ENCODE measurements at regions not wholly inside any gene's neighbourhood (a gene's known extent, or its start where the extent isn't known, plus 50 kb on each side); places are given as distances from the start of the nearest gene placed in this dataset.

DNA sequence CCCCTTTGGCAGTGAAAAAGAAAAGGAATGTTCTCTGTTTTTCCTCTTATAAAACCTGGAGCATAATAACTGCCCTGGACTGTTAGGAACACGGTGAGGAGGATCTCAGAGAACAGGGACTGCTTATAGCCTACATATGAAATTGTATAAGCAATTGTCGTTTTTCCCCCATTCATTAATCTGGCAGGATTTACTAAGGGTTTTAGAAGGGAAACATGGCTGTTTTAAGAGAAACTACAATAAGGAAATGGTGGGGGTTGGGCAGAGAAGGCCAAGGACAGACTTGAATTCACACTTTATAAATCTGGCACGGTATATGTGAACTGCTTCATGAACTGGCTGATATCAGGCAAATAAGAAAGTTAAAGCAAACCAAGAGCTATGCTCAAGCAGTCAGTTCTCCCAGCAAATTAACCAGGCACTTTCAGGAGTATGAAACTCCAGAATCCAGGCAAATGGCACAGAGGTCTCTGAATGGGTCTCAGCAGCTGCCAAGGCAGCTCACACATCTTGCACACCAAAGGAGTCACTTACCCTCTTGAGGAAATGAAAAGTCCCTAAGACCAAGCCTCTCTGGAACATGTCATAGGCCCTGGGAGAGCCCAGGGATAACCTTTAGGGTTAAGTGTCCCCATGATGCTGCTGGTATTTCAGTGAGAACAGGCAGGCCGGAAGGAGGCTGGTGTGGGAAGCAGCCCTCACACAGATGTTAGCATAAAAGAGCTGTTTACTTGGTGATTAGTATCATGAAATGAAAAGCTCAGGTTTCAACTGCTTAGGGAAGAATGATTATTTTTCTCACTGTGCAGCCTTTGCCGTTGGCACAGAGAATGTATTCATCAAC is 260.5 kb upstream of the MARCKS start:
- DNase-seq = no peak

DNA sequence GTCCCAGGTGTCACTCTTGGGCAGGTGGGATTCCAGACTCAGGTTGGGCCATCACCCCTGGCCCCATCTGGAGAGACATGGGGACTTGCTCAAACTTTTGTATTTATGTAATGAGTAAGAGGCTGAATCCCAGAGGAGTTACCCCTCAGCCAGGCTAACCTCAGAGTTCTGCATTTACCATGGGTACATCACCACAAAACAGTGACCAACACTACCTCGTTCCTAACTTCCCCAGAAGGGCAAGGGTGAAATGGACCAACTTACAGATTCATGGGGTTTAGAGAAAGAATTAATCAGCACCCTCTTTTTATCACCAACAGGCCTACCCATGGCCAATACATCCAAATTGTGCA is 259.9 kb upstream of the MARCKS start:
- DNase-seq = no peak

DNA sequence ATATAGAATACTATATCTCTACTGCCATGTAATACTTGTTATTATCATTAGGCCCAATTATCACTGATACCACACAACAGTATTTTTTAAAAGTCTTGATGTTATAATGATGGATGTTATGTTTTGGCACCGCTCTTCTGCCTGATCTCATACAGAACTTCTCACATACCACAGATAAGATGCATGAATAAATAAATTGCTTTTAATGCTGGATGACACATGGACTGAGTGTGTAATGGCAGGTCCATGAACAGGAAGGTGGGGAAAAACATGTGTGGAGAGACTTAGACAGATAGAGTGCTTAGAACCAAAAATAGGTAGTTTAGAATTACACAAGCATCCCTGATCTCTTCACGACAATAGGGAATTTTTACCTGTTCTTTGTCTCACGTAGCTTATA is 258.4 kb upstream of the MARCKS start:
- no peak for DNase-seq

DNA sequence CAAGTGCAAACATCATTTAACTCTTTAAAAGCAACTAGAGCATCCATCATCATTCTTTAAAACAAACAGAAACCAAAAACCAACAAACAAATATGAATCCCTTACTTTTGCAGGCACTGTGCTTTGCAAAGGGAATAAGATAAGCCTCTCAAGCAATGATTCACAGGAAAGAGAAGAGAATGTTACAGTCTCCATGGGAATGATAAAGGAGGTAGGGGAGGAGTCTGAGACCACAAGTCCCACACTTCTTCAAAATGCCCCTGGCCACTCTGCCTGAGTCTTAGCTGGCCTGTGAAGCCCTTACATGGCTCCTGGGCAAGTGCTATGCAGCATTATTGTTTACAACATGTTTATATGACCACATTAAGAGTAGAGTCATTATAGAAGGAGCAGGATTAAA is 257.7 kb upstream of the MARCKS start:
- no peak for DNase-seq

DNA sequence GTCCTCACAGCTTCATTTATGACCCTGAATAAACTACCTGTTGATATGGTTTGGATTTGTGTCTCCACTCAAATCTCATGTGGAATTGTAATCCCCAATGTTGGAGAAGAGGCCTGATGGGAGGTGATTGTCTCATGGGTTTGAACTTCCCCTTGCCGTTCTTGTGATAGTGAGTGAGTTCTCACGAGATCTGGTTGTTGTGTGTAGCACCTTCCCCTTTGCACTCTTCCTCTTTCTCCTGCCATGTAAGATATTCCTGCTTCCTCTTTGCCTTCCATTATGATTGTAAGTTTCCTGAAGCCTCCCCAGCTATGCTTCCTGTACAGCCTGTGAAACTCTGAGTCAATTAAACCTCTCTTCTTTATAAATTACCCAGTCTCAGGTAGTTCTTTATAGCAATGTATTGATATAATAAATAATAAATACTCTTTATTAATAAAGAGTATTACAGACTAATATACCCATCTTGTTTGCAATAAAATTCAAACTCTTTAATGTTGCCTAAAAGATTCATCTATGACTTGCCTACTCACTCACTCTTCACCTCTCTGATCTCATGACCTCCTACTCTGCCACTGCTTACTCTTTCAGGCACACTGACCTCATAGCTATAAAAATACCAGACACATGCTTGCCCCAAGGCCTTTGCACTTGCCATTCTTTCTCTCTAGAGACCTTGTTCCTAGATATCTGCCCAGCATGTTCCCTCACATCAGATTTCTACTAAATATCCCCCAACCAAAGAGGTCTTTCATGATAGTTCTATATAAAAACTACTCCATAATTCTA is 256.4 kb upstream of the MARCKS start:
- no peak for DNase-seq

DNA sequence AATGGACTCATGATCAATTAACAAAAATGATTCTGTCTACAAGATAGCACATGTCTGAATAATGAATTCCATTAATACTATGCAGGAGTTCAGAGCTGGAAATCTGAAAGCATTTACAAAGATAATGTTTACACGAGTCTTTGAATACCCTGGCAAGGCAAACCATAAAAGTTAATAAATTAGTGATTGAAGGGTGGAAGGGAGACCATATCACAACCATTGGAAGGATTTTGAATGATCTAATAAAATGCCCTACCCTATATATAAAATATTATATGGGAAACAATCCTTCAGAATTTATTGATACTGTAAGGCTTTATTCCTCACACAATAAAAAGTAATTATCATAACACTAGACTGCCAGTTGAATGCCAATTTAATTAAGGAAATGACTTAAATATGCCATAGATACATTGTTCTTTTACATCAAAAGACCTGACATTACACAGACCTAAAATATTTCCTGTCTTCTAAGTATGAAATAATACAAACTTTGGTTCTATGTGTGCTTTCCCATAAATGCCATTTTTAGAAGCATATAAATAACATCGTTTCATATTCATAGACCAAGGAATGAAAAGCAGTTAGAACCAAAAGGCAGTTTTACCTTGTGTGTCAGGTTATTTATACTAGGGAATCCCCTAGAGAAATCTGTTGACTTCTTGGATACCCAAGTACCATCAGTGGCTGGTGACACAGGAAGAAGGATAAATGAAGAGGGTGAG is 249.2 kb upstream of the MARCKS start:
- DNase-seq = no peak

DNA sequence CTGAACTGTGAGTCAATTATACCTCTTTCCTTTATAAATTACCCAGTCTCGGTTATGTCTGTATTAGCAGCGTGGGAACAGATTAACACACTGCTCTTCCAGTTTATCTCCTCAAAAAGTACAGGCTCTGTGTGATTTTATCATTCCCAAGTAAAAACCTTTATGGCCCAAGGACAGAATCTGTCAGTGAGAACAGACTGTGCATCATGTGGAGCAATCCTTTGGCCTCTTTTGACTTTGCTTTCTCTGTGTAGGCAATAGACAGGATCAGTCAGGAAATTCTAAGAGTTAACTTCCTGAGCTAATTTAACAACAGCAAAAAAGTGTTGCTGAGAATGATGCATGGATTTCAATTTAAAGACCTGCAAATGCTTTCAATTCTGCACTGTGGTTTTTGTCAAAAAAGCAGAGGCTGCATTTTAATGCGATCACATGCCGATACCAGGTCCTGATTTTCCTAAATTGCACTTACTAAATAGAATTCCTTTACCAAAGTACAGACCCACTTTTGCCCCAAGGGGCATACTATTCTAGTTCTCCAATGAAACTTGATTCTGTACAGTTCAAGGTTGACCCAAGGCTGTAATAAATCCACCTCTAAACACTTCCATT is 246.7 kb upstream of the MARCKS start:
- no peak for DNase-seq

DNA sequence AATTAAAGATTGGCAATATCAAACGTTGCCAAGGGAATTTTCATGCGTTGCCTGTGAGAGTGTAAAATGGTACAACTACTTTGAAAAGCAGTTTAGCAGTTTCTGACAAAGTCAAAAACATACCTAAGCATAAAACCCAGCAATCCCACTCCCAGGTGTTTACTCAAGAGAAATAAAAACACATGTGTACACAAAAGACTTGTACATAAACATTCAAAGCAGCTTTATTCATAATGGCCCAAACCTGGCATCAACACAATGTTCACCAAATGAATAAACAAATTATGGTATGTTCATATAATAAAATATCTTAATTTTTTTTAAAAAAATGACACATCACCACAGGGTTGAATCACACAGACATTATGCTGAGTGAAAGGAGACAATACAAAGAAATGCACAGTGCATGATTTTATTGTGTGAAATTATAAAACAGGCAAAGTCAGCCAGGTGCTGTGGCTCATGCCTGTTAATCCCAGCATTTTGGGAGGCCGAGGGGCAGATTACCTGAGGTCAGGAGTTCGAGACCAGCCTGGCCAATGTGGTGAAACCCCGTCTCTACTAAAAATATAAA is 240.4 kb upstream of the MARCKS start:
- no peak for DNase-seq

DNA sequence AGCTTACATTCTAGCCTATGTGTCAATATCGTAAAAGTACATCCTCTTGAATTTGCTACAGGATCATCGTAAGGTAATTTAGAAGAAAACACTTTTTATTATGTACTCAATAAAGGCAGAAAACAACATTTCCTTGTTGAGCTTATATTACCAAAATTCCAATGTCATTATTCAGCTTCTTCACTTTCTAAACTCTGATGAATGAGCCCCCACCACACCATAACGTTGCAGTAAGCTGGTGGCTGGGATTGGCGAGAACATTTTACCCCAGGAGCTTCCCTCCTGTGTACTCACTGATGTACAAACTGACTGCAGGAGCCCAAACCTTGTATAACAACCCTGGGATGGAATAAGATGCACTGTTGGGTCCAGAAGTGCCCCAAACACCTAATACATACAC is 238.1 kb upstream of the MARCKS start:
- no peak for DNase-seq

DNA sequence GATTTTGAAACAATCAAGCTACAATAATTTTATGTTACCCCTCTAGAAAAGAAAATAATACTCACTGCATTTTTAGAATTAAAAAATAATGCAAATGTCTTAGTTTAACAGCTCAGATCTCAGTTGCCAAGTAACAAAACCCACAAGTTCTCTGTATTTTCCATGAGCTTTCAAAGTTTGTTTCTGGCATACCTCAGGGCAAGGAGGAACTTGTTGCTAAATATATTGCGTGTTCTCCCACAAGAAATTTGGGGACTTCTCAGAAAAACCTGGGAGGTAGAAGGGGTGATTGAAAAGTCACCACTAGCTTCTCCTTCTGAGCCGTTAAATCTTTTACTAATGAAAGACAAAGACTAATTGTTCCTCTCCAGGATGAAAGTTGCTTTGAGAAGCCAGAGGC is 236.8 kb upstream of the MARCKS start:
- no peak for DNase-seq

DNA sequence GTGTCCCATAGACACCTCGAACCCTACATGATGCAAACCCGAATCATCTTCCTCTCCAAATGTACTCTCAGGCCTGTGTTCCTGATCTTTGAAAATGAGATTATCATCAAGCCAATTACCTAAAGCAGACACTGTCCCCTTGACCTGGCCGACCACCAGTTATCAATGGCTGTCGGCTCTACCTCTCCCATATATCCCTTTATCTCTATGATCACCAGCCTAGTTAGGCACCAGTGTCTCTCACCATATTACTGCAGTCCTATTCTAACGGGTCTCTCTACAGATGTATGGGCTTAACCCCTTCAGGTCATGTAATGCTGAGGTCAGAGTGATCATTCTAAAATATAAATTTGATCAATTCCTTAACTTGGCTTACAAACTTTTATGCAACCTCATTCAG is 234.9 kb upstream of the MARCKS start:
- DNase-seq = no peak

DNA sequence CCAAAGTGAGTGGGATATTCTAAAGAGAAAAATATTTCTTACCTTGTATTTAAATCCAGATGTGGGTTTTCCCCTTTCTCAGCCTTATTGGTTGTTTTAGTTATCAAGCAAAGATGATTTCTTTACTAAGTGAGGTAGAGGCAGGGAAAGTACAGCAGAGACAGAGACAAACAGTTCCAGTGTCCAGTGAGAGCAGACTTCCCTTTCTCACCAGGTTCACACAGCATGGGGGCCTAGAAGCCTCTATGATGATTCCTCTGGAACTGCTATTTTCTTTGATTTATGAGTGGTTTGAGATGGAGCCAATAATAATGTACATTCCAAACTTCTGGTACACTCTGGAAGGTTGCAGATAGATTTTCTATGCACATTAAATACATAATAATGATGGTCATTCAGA is 234.0 kb upstream of the MARCKS start:
- no peak for DNase-seq

DNA sequence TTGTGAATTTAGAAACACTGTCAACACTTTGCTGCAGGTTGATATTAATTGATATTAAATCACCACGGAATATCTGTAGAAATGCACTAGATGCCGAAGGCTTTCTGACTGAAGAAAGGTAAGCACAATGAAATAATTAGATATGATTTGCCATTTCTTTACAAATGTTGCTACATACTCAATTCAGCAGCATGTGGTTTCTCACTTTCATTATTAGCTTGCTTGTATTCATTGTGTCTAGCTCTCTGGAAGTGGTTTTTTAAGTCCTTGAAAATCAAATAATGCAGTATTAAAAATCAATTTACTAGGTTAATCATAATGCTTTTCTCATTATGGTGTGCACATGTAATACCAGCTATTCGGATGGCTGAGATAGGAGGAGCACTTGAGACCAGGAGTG is 231.3 kb upstream of the MARCKS start:
- DNase-seq = no peak

DNA sequence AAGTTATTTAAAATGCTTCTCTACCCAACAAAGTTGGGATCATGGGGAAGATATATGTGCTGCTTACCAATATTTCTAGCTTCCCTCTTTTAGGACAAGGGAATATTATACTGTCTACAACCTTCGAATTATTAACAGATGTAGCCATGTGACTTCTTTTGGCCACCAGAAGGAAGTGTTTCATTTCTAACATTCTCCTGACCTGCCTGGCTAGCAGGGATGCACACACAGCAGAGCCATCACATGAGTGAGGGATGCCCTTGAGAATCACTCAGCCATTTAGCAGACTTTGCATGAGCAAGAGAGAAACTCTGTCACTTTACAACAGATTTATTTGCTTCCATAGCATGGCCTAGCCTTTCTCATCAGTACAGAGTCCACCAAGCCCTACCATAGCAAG is 230.7 kb upstream of the MARCKS start:
- no peak for DNase-seq

DNA sequence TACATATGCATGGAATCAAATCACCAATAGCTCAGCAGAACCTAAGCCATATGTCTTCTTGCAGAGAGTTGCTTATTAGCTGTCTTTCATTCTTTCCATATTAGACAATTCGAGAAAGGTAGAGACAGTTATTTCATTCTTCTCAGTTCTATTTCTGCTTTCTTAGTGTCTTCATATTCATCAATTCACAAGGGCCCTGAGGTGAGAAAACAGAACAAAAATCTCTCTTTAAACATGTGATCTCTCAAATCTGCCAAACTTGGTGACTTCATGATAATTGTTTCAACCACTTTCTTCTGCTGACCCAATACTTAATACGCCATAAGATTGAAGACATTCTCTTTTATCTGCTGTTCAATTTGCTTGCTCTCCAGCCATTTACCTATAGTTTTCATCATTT is 229.7 kb upstream of the MARCKS start:
- no peak for DNase-seq

DNA sequence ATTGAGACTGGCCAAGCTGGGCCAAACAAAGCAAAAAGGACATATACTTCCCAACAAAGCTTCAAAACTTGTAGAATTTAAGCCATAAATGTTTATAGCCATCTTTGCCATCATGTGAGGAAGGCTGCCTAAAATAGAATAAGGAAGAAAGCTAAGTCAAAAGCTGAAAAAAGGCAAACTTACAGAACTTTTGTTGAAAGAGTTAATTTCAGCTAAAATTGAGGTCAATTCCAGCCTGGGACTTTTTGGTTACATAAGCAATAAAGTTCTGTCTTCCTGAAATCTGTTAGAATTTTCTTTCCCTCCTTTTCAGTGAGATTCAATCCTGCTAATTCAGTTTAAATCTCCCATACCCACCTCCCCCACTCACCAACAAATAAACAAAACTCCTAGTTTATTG is 227.9 kb upstream of the MARCKS start:
- no peak for DNase-seq

DNA sequence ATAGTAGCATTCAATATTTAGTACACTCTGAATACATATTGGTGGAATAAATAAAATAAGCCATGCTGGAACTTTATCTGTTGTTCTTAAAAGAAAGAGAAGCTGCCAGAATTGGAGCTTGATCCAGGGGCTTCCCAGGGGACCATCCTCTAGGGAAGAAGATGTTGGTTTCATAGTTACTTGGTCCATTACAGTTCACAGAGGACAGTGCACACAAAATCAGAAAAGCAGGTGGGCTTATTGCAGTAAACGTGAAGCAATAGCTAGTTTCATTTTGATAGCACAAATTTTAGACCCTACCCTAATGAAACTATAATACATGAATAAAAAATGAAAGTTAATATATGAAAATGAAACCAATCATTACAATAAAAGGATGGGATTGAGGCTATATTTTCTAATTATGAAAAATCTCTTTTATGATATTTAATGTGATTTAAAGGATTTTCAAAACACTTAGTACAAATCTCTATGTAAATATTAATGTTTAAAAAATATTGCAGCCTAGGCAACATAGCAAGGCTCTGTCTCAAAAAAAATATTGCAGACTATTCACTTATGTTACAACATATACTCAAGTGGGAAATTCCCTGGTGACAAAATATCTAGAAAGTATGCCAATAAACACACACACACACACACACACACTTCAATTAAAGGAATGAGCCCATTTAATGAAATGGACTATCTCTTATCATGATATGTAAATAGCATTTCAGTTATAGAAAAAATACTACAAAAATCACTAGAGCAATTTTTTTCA is 227.0 kb upstream of the MARCKS start:
- no peak for DNase-seq

DNA sequence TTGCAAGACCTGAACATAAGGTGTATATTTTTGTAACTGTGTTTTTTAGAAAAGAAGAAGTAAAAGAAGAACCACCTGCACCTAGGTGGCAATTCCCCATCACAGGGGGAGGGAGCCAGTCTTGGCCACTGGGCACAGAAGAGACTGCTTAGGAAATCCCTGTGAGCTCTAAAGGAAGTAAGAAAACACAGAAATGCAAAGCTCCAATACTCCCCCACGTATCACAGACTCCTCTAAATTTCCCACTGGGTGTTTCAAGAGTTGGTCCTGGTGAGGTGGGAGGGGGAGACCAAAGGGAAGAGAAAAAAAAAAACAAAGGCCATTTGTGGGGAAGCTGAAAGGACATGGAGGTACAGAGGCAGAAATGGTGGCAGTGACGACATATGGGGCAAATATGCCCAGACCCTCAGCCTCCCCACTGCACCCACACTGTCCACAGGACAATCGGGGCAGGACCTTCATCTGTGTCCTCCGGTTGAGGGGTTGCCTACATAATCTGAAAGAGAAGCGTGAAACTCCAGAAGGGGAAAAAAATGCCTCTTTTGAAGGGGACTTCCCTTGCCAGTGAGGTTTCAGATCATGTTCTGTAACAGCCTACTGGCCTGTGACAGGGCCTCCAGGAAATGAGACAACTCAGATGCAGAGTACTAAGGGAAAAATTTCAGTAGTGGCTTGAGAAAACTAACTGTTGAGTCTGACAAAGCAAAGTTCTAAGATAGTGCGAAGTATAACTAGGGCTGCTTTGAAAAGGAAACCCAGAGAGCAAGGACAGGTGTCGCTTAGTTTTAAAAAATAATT is 226.2 kb upstream of the MARCKS start:
- DNase-seq = peak; percentile 17 to 29

DNA sequence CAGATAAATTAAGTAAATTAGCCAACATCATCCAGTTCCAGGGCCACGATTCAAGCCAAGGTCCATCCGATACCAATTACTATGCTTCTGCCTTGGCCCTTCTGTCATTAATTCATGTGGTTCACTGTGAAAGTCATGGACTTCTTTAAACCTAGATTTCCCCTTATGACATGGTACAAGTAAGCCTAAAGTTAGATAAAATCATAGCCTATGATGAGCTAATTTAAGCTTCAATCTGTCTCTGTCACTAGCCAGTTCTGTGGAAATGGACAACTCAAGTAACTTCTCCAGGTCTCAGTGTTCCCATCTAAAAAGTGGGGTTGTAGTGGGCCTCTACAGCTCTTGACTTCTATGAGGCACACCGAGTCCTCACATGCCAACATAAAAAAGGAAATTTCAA is 225.5 kb upstream of the MARCKS start:
- no peak for DNase-seq

DNA sequence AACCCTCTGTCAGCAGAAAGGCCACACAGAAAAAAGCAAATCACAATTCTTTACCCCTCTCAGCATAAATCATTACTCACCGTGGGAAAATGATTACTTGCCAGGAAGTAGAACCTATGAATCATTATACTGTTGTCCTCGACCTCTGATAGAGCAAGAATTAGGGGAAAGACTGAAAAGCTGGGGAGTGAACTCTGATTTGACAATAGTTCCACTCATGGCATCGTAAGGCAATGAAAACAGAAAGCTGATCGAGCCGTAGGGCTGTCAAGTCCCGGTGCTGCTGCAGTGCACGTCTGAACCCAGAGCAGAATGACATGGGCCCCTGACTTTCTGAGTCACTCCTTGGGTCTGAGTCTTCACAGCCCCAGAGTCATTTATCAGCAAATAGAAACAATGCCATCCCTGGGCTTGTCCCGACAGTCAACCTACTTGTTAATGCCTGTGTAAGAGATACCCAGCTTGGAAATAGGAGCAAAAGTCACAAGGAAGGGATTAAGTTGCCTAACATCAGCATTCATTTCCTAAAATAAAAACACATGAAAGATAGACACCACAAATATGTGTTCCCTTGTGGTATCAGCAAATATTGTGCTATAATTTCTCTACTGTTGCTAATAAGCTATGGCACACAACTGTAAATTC is 224.8 kb upstream of the MARCKS start:
- DNase-seq = peak; percentile 46 to 64

DNA sequence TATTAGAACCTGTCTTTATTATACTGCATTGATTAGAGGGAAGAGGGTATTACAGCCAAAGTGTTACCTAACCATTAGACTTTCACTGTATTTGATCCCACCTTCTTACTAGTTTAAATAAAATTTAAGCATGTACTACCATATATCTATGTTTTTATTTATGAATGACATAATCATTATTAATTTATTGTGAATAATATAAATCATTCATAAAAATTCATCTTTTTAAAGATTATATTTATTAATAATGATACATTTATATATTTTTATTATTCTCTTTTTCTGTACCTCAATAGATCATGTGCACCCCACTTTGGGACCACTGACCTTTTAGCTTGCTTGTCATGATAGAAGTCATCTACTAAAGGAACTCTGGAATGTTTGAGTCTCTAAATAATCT is 223.5 kb upstream of the MARCKS start:
- DNase-seq = no peak
